Peyer's patch (tissue), 4 donors: ENCODE measurements at regions not wholly inside any gene's neighbourhood (a gene's known extent, or its start where the extent isn't known, plus 50 kb on each side); places are given as distances from the start of the nearest gene placed in this dataset.

ENCODE experiments used
- CTCF ChIP-seq, 6 experiments: fragments of 450-650 bp in 4 of 6; fragments of 200-600 bp in 2 of 6; sonication (generic) in 1 of 6; IDR thresholded peaks; one replicate each; pipeline ENCODE4 v1.5.1; 2017 to 2019; ENCODE audit warnings: antibody characterized with exemption in 6 of 6, mild to moderate bottlenecking in 3 of 6, moderate library complexity in 1 of 6
- POLR2A ChIP-seq, 2 donors: fragments of 450-650 bp; IDR thresholded peaks; one replicate each; pipeline ENCODE4 v1.5.1; 2017; ENCODE audit warnings: antibody characterized with exemption in 2 of 2, mild to moderate bottlenecking in 2 of 2, moderate library complexity in 2 of 2

- TF ChIP-seq CTCF (IDR thresholded peaks at IDR 0.05) (no peak), POLR2A (IDR thresholded peaks at IDR 0.05) (no peak)
Measured at GRCh38 chr10:125462845-125463244, 220.1 kb downstream of the TEX36 start.
